Right lobe of liver (tissue), 6 donors: ENCODE measurements at regions not wholly inside any gene's neighbourhood (a gene's known extent, or its start where the extent isn't known, plus 50 kb on each side); places are given as distances from the start of the nearest gene placed in this dataset.
A peak's percentile ranks its signal among the peaks of the same experiment; 100 is the strongest.

Experiments used
- ATAC-seq, 4 donors: fragments of 200-7000 bp; cut with Tn5 transposase; one replicate each; pipeline ENCODE4 v1.9.1; 2020; ENCODE audit warnings: mild to moderate bottlenecking in 4 of 4, moderate library complexity in 4 of 4
- DNase-seq, 3 donors: peaks; one replicate each; pipeline ENCODE4 v3.0.0-alpha.2; 2020
- H3K27ac ChIP-seq, 3 donors: fragments of 200-600 bp; one replicate each; pipeline ENCODE4 v1.8.0; 2022
- H3K27me3 ChIP-seq, 2 donors: fragments of 200-600 bp; one replicate each; pipeline ENCODE4 v1.8.0; 2022
- H3K36me3 ChIP-seq, 4 donors: fragments of 200-600 bp; sonication (generic) in 1 of 4; one replicate each; pipeline versions ENCODE4 v1.5.1 to v1.8.0; 2017 to 2022; ENCODE audit warnings: control low read depth in 1 of 4
- H3K4me1 ChIP-seq, 4 donors: fragments of 200-600 bp; sonication (generic) in 1 of 4; one replicate each; pipeline versions ENCODE4 v1.5.1 to v1.8.0; 2017 to 2022; ENCODE audit warnings: control low read depth in 1 of 4
- H3K4me3 ChIP-seq, 3 donors: fragments of 200-600 bp; one replicate each; pipeline ENCODE4 v1.8.0; 2022
- H3K9me3 ChIP-seq, 4 donors: fragments of 200-600 bp; sonication (generic) in 1 of 4; one replicate each; pipeline versions ENCODE4 v1.5.1 to v1.8.0; 2017 to 2022; ENCODE audit warnings: control low read depth in 1 of 4
- POLR2A ChIP-seq: fragments of 450-650 bp; IDR thresholded peaks from one replicate; pipeline ENCODE4 v1.6.1; 2017; ENCODE audit warnings: antibody characterized with exemption, mild to moderate bottlenecking
- WGBS: methylation state at CpG from one replicate; pipeline ENCODE4 v1.1.6; 2018; ENCODE audit warnings: low coverage, low lambda C conversion rate; ENCODE audit not compliant: insufficient coverage; ENCODE audit errors: missing lambda C conversion rate; 5-methylcytosine and 5-hydroxymethylcytosine counted together
- intact Hi-C, 2 donors: fragments of 100-400 bp; cut with DNase I; formaldehyde crosslinking; loops; one replicate each; pipeline versions ENCODE4 v1.11.2 to v1.14.1; 2022
- TF ChIP-seq, protein P1 (sequence below), 4 donors: fragments of 200-600 bp in 3 of 4; fragments of 450-650 bp in 1 of 4; IDR thresholded peaks; one replicate each; pipeline versions ENCODE4 v1.5.1 to v1.8.0; 2016 to 2022; ENCODE audit warnings: antibody characterized with exemption in 4 of 4, mild to moderate bottlenecking in 2 of 4
- donor health status: DM: no; HTN: yes; CAD: no.
- donor health status: DM: no; HTN: no; CAD: no.
- donor health status: DM: no; HTN: no; CAD: no.
- donor health status: DM: no; HTN: yes; CAD: no.
- donor health status: DM: no; HTN: yes; CAD: no.

- DNase-seq (no peak), ATAC-seq (no peak)
- intact Hi-C loops: no loop called here
- Histone ChIP-seq H3K4me3 (no peak overlapping the region), H3K27ac (no peak overlapping the region), H3K36me3 (no peaks in the 10 kb centered on the region), H3K27me3 (no peaks in the 10 kb centered on the region), H3K9me3 (no peaks in the 10 kb centered on the region), H3K4me1 (no peaks in the 10 kb centered on the region)
- 38% methylated on average over 4 of the region's 6 CpGs for WGBS
- TF ChIP-seq, protein P1, sequence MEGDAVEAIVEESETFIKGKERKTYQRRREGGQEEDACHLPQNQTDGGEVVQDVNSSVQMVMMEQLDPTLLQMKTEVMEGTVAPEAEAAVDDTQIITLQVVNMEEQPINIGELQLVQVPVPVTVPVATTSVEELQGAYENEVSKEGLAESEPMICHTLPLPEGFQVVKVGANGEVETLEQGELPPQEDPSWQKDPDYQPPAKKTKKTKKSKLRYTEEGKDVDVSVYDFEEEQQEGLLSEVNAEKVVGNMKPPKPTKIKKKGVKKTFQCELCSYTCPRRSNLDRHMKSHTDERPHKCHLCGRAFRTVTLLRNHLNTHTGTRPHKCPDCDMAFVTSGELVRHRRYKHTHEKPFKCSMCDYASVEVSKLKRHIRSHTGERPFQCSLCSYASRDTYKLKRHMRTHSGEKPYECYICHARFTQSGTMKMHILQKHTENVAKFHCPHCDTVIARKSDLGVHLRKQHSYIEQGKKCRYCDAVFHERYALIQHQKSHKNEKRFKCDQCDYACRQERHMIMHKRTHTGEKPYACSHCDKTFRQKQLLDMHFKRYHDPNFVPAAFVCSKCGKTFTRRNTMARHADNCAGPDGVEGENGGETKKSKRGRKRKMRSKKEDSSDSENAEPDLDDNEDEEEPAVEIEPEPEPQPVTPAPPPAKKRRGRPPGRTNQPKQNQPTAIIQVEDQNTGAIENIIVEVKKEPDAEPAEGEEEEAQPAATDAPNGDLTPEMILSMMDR (IDR thresholded peaks at IDR 0.05): no peak
- TF ChIP-seq POLR2A: no peak
Measured at GRCh38 chr1:38685388-38685787, 174.2 kb downstream of the RRAGC start.

- ATAC-seq (peak in 2 of 4 donors; percentile 23 to 49), DNase-seq (no peak)
- no peaks in the 10 kb centered on the region for H3K9me3 ChIP-seq
- intact Hi-C loops: no loop called here
- H3K27ac ChIP-seq: no peak overlapping the region
- no peaks in the 10 kb centered on the region for H3K36me3 ChIP-seq
- WGBS: 32% methylated on average over 5 of the region's 5 CpGs
- H3K27me3 ChIP-seq: no peaks in the 10 kb centered on the region
- TF ChIP-seq, protein P1 (IDR thresholded peaks at IDR 0.05): no peak
- TF ChIP-seq POLR2A: no peak
- no peaks in the 10 kb centered on the region for H3K4me1 ChIP-seq
- H3K4me3 ChIP-seq: no peak overlapping the region
Measured at GRCh38 chr1:38680801-38681510, 178.6 kb downstream of the RRAGC start.

DNA sequence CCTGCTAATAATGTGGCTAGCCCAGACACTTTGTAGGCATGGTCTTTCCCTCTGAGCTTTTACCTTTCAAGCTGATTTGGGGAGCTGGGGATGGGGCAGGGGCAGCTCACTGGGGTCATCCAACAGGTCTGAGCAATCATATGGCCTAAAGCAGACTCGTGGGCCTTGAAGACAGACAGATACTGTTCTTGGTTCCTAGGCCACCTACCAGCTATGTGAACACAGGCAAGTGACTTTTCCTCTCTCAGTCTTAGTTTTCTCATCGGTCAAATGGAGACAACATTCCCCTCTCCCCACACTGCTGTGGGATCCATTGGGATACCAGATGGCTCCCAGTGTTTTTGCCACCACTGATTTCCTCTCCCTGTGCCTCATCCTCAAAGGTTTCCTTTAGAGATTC, 181.8 kb downstream of the RRAGC start:
- no peak for ATAC-seq
- intact Hi-C loops: no loop called here
- no peaks in the 10 kb centered on the region for H3K9me3 ChIP-seq
- H3K4me1 ChIP-seq: no peaks in the 10 kb centered on the region
- 61% methylated on average over 2 of the region's 2 CpGs for WGBS
- TF ChIP-seq POLR2A: no peak
- TF ChIP-seq, protein P1 (IDR thresholded peaks at IDR 0.05): no peak
- H3K27me3 ChIP-seq: no peaks in the 10 kb centered on the region
- DNase-seq: no peak
- no peak overlapping the region for H3K4me3 ChIP-seq
- H3K27ac ChIP-seq: no peak overlapping the region
- no peaks in the 10 kb centered on the region for H3K36me3 ChIP-seq

GRCh38 chr1:38677311-38677710, 182.3 kb downstream of the RRAGC start:
- Histone ChIP-seq H3K4me3 (no peak overlapping the region), H3K27ac (no peak overlapping the region), H3K4me1 (no peaks in the 10 kb centered on the region), H3K27me3 (no peaks in the 10 kb centered on the region), H3K9me3 (no peaks in the 10 kb centered on the region), H3K36me3 (no peaks in the 10 kb centered on the region)
- no peak for DNase-seq
- TF ChIP-seq, protein P1 (IDR thresholded peaks at IDR 0.05): no peak
- no peak for TF ChIP-seq POLR2A
- no peak for ATAC-seq
- 82% methylated on average over 3 of the region's 6 CpGs for WGBS
- intact Hi-C loops: no loop called here

GRCh38 chr1:38672692-38673091, 186.9 kb downstream of the RRAGC start:
- TF ChIP-seq, protein P1 (IDR thresholded peaks at IDR 0.05): no peak
- TF ChIP-seq POLR2A: no peak
- Histone ChIP-seq H3K4me3 (no peak overlapping the region), H3K4me1 (no peaks in the 10 kb centered on the region), H3K27ac (no peak overlapping the region), H3K27me3 (no peaks in the 10 kb centered on the region), H3K36me3 (no peaks in the 10 kb centered on the region), H3K9me3 (no peaks in the 10 kb centered on the region)
- intact Hi-C loops: no loop called here
- no peak for DNase-seq
- 57% methylated on average over 4 of the region's 4 CpGs for WGBS
- ATAC-seq: no peak
